ENCODE measurements at regions not wholly inside any gene's neighbourhood (a gene's known extent, or its start where the extent isn't known, plus 50 kb on each side); places are given as distances from the start of the nearest gene placed in this dataset.

- TF ChIP-seq ZNF281 (CRISPR knock-in tag; IDR thresholded peaks at IDR 0.05; ENCODE audit: borderline replicate concordance), result no peak
These were observed 126.8 kb upstream of the RPL34 start (continued) for GRCh38 chr4:108493596-108493931.

- Histone ChIP-seq H3K27me3 (ENCODE audit: control insufficient read depth in 1 of 2, insufficient read depth in 2 of 2, low read length in 2 of 2) (no peaks in the 10 kb centered on the region), H3K4me1 (ENCODE audit: insufficient read depth, low read length) (no peaks in the 10 kb centered on the region), H3K9ac (ENCODE audit: insufficient read depth, low read depth, low read length) (no peak overlapping the region), H3K4me3 (replicated peaks in 1 of 3; ENCODE audit: insufficient read depth in 1 of 3, low read depth in 2 of 3, low read length in 3 of 3) (no peak overlapping the region), H4K20me1 (ENCODE audit: insufficient read depth, low read length) (no peaks in the 10 kb centered on the region), H3K9me3 (ENCODE audit: low read length) (peaks cover 7% of the 10 kb centered on the region), H3K4me2 (ENCODE audit: low read depth, low read length) (no peak overlapping the region), H3K27ac (ENCODE audit: extremely low read length, insufficient read depth, low read length) (no peak overlapping the region), H3K36me3 (replicated peaks in 1 of 2; ENCODE audit: control insufficient read depth in 1 of 2, insufficient read depth in 2 of 2, low read length in 2 of 2) (no peaks in the 10 kb centered on the region), H3K79me2 (ENCODE audit: insufficient read depth, low read length) (no peaks in the 10 kb centered on the region), H2AFZ (ENCODE audit: low read length) (no peak overlapping the region)
- ChIA-PET CTCF (ENCODE audit: low intra/inter-chr PET ratio, low total read pairs) (interaction anchor here (1.6 kb wide), 1 partner anchor 474 kb away, joined by 4 read pairs; no protein-coding TSS in a partner anchor), POLR2A (no interaction called here)
- in situ Hi-C loops (cut with HindIII; ENCODE audit: extremely low pct_ligation_motif_present, low pct_unique_long_range_greater_than_20kb) (loop anchor here (25.0 kb wide), 1 partner anchor 456 kb away; no protein-coding TSS in a partner anchor), intact Hi-C loops (cut with micrococcal nuclease; ENCODE audit: unreplicated experiment) (loop anchor here (2.0 kb wide), 1 partner anchor 474 kb away; no protein-coding TSS in a partner anchor)
- 21% methylated on average over 1 of the region's 4 CpGs for WGBS (ENCODE audit: low lambda C conversion rate)
- DNase-seq (ENCODE audit: low spot score), result peak; percentile 16
- TF ChIP-seq ZNF253 (CRISPR knock-in tag; IDR thresholded peaks at IDR 0.05; ENCODE audit: borderline replicate concordance), result peak; percentile 24; the same call in 1 of the 2 replicates
- no peak for TF ChIP-seq TFAP4 (IDR thresholded peaks at IDR 0.05; ENCODE audit: borderline replicate concordance, low read depth)
- peak; percentile 46; the same call in 1 of the 2 replicates for TF ChIP-seq RAD21 (CRISPR knock-in tag; IDR thresholded peaks at IDR 0.05)
- TF ChIP-seq CTCF (CRISPR knock-in tag; IDR thresholded peaks at IDR 0.05), result peak; percentile 76
- no peak for TF ChIP-seq MLXIP (CRISPR knock-in tag; IDR thresholded peaks at IDR 0.05; ENCODE audit: borderline replicate concordance)
- TF ChIP-seq STAG1 (CRISPR knock-in tag; IDR thresholded peaks at IDR 0.05), result peak; percentile 83
- BruUV-seq (replicated peaks), result no TSS peak
- no peak for FAIRE-seq
- ATAC-seq, result peak; percentile 93
These were observed 127.4 kb upstream of the RPL34 start for GRCh38 chr4:108492816-108493595.
